PC-9 (cell line): ENCODE measurements at regions not wholly inside any gene's neighbourhood (a gene's known extent, or its start where the extent isn't known, plus 50 kb on each side); places are given as distances from the start of the nearest gene placed in this dataset.

ENCODE experiments used
- CTCF ChIP-seq: fragments of 200-600 bp; sonication (generic); conservative IDR thresholded peaks from 2 replicates; pipeline ENCODE4 v1.6.1; 2017; ENCODE audit warnings: mixed run types, antibody characterized with exemption, mild to moderate bottlenecking, moderate library complexity
- EZH2 ChIP-seq: fragments of 200-600 bp; sonication (generic); IDR thresholded peaks from 2 replicates; pipeline ENCODE4 v1.8.0; 2017; ENCODE audit warnings: antibody characterized with exemption, low read depth

GRCh38 chr18:39699340-39699964, 2133.9 kb upstream of the CELF4 start:
- TF ChIP-seq CTCF (no peak), EZH2 (no peak)
